ENCODE measurements at regions not wholly inside any gene's neighbourhood (a gene's known extent, or its start where the extent isn't known, plus 50 kb on each side); places are given as distances from the start of the nearest gene placed in this dataset.

- TF ChIP-seq CTCF (conservative IDR thresholded peaks at IDR 0.05; ENCODE audit: low read depth, low read length) (no peak), EZH2 (IDR thresholded peaks at IDR 0.05; ENCODE audit: borderline replicate concordance, low read depth, low read length, poor library complexity, severe bottlenecking) (no peak)
These were observed 2058.8 kb downstream of the PCDH7 start for GRCh38 chr4:32778938-32779337.
